ENCODE measurements at regions not wholly inside any gene's neighbourhood (a gene's known extent, or its start where the extent isn't known, plus 50 kb on each side); places are given as distances from the start of the nearest gene placed in this dataset.
"Not testable (repeated sequence)": the region's sequence is repeated elsewhere in the genome, so short reads cannot be mapped to it uniquely, and the experiment has no call there.

DNA sequence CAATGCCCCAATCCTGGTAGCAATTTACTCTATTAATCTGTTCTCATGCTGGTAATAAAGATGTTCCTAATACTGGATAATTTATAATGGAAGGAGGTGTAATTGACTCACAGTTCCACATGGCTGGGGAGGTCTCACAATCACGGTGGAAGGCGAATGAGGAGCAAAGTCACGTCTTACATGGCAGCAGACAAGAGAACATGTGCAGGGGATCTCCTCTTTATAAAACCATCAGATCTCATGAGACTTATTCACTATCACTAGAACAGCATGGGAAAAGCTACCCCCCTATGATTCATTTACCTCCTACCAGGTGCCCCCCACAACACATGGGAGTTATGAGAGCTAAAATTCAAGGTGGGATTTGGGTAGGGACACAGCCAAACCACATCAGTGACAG, 872.2 kb downstream of the ANKRD7 start:
- in situ Hi-C loops (cut with HindIII; ENCODE audit: low pct_ligation_motif_present, low pct_unique_long_range_greater_than_20kb, low sequenced_read_pairs) = no loop called here
- DNase-seq = no peak

DNA sequence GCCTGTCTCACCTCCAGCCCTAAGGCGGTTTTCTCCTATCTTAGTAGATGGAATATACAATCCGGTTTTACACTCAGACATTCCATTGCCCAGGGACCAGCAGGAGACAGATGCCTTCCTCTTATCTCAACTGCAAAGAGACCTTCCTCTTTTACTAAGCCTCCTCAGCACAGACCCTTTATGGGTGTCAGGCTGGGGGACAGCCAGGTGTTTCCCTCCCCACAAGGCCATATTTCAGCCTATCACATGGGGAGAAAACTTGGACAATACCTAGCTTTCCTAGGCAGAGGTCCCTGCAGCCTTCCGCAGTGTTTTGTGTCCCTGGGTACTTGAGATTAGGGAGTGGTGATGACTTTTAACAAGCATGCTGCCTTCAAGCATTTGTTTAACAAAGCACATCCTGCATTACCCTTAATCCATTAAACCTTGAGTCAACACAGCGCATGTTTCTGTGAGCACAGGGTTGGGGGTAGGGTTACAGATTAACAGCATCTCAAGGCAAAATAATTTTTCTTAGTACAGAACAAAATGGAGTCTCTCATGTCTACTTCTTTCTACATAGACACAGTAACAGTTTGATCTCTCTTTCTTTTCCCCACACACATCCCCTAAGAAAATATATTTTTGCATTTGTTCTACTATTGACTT, 876.2 kb downstream of the ANKRD7 start:
- in situ Hi-C loops (cut with HindIII; ENCODE audit: low pct_ligation_motif_present, low pct_unique_long_range_greater_than_20kb, low sequenced_read_pairs); DNase-seq: not testable (repeated sequence)

DNA sequence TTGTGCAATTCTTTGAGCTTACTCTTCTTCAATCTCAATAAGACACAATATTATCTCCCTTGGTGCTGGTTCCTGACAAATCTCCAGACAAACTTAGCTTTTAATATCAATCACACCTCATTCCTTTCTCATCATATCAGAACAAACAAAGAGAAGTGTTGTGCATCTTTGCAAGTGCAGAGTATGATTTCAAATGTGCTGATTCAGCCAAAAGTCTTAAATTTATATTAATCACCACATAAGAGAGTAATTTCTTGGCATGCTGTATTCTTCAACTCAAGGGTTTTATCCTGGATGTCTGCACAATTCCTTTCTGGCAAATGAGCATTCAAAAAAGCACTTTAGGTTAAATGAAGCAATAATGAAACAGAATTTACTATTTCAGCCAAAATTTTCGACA, 877.8 kb downstream of the ANKRD7 start:
- no peak for DNase-seq
- in situ Hi-C loops (cut with HindIII; ENCODE audit: low pct_ligation_motif_present, low pct_unique_long_range_greater_than_20kb, low sequenced_read_pairs) = no loop called here

DNA sequence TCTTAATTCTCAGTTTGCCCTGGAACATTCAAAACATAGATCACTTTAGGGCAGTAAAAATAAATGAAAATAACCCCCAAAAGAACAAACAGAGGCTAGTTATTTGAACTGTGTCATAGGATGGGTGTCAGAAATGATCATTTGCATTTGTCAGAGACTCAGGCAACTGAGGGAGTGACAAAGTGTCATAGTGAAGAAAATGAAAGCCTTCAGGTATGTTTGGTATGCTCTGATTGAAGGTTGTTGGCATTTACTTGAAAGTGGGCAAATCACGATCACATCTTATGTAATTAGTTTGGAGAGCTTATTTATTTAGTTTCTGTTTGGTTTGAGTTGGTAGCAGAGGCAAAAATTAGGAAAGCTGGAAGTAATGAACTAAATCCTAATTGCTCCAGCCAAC, 880.9 kb downstream of the ANKRD7 start:
- in situ Hi-C loops (cut with HindIII; ENCODE audit: low pct_ligation_motif_present, low pct_unique_long_range_greater_than_20kb, low sequenced_read_pairs) = no loop called here
- DNase-seq = no peak

DNA sequence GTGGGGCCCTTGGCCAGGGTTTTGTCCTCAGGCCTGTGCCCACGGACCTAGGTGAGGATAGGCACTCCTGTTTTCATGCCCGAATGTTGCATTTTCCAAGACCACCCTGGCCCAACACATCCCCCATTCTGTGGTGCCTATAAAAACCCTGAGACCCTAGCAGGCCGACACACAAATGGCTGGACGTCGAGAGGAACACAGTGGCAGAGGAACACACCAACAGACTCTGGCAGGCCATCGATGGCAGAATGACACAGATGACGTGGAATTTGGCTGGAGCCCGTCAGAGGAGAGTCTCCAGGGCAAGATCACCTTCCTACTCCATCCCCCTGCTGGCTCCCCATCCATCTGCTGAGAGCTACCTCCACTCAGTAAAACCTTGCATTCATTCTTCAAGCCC, 898.8 kb downstream of the ANKRD7 start:
- no peak for DNase-seq
- in situ Hi-C loops (cut with HindIII; ENCODE audit: low pct_ligation_motif_present, low pct_unique_long_range_greater_than_20kb, low sequenced_read_pairs) = no loop called here

DNA sequence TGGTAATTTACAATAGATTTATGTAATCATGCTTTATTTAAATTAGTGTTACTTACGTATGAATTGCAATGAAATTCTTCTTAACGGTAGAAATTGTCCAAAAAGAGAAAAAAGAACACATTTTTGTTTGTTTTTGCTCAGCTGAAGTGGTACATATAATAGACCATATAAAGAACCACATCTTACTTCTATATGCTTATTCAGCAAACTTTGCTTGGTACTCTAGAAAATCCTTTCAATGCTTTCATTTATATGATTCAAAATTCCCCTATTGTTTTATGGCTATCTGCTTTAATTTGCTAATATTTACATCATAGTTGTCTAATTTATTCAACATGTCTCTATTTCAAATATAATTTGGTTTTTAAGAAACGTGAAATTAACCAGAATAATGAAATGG, 903.2 kb downstream of the ANKRD7 start:
- DNase-seq = no peak
- in situ Hi-C loops (cut with HindIII; ENCODE audit: low pct_ligation_motif_present, low pct_unique_long_range_greater_than_20kb, low sequenced_read_pairs) = no loop called here

DNA sequence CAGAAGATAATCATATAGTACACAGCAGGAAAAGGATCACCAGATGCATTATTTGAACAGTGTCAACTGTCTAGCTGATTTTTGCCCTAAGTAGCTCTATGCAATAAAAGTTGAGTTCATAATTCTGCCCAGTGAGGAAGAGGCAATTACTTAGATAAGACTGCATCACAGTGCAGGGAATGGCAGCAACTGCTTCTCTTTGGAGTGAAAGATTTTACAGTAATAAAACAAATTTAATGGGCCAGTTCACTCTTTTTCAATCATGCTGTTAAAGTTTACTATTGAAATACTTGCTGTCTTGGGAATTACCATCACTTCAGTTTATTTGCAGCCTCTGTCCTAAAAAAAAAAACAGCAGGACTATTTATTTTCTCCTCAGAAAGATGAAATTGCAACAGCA, 907.9 kb downstream of the ANKRD7 start:
- no peak for DNase-seq
- in situ Hi-C loops (cut with HindIII; ENCODE audit: low pct_ligation_motif_present, low pct_unique_long_range_greater_than_20kb, low sequenced_read_pairs) = no loop called here

DNA sequence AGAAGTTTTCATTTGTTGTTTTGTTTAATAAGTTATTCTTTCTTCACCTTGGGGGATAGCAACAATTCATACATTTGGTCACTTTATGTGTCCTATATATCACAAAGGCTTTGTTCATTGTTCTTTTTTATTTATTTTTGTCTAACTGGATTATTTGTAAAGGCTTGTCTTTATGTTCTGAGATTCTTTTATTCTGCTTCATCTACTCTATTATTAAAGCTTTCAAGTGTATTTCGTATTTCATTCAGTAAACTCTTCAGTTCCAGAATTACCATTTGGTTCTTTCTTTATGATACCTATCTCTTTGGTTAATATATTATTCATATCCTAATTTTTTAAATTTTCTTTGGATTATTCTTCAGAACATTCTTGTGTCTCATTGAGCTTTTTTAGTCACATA, 942.9 kb downstream of the ANKRD7 start:
- in situ Hi-C loops (cut with HindIII; ENCODE audit: low pct_ligation_motif_present, low pct_unique_long_range_greater_than_20kb, low sequenced_read_pairs) = no loop called here

DNA sequence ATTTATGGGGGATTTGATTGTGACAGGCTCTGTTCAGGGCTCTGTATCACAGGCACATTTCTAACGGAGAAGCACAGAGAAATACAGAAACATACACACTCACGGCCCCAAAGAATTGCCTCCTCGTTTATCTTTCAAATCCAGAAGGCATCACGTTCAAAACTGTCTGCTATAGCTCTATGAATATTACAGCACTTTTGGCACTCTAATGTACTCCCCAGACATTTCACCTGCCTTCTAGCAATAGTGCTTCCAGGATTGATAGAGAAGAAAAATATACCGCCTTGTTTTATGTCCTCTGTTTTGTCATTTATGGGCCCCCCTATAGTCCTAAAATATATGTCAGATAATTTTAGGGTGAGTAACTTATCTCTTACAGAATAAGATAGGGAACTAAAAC, 947.5 kb downstream of the ANKRD7 start:
- no peak for DNase-seq
- in situ Hi-C loops (cut with HindIII; ENCODE audit: low pct_ligation_motif_present, low pct_unique_long_range_greater_than_20kb, low sequenced_read_pairs) = no loop called here

More for the DNA sequence above, 942.9 kb downstream of the ANKRD7 start:
- DNase-seq = no peak

DNA sequence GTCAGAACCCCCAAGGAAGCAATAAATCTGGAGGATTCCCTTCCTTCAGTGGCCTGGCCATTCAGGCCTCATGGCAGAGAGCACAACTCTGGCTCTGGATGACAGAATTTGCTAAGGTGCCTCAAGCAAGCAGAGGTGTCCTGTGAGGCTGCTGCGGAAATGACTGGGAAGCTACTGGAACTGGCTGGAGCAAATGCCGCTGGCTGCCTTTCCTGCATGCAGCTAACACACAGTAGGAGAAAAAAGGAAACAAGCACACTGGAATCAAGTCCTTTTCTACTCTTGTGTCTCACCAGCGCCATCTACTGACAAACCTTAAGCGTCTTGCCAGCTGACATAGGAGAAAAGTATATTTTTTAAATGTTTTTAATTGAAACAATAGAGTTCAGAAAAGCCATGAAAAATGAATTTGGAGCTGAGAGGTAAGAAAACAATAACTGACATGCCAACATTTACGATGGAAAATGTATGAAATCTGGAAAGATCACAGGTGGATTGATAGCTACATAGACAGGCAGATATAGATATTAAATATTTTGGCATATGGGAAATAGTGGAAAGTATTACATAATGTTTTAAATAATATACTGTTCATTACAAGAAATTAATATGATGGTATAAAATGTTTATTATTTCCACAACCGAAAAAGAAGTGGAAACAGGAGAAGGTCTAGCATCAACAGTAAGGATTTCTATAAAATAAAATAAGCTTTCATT, 951.6 kb downstream of the ANKRD7 start:
- in situ Hi-C loops (cut with HindIII; ENCODE audit: low pct_ligation_motif_present, low pct_unique_long_range_greater_than_20kb, low sequenced_read_pairs) = loop anchor here (25.0 kb wide), 1 partner anchor 264 kb away; no protein-coding TSS in a partner anchor
- peak; percentile 78 for DNase-seq

DNA sequence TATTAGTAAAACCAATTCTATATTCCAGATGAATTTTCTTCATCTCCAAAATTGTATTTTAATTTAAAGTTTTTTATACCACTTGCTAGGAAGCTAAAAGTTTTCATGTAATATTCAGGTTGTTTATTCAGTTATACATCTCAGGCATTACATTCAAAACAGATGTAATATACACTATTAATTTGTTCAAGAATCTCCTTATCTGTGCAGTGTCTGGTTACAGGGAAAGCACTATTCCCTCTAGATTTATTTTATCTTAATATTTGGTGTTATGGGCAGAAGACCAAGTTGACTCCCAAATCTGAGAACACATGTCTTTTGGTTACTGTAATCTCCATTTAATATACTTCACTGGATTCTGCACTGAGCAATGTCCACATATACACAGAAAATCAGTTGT, 953.4 kb downstream of the ANKRD7 start:
- no peak for DNase-seq
- in situ Hi-C loops (cut with HindIII; ENCODE audit: low pct_ligation_motif_present, low pct_unique_long_range_greater_than_20kb, low sequenced_read_pairs) = loop anchor here (25.0 kb wide), 1 partner anchor 266 kb away; no protein-coding TSS in a partner anchor

DNA sequence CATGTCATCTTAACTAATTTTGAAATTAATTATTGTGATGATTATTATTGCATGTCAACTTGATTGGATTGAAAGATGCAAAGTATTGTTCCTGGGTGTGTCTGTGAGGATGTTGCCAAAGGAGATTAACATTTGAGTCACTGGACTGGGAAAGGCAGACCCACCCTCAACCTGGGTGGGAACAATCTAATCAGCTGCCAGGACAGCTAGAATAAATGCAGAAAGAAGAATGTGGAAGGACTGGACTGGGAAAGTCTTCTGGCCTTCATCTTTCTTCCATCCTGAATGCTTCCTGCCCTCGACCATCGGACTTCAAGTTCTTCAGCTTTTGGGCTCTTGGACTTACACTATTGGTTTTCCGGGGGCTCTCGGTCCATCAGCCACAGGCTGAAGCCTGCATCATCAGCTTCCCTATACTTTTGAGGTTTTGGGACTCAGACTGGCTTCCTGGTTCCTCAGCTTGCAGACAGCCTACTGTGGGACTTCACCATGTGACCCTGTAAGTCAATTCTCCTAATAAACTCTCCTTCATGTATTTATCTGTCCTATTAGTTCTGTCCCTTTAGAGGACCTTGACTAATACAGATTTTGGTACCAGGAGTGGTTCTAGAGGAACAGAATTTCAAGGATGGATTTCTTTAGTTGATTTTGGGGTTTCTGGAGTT, 959.8 kb downstream of the ANKRD7 start:
- in situ Hi-C loops (cut with HindIII; ENCODE audit: low pct_ligation_motif_present, low pct_unique_long_range_greater_than_20kb, low sequenced_read_pairs) = loop anchor here (25.0 kb wide), 1 partner anchor 272 kb away; no protein-coding TSS in a partner anchor
- DNase-seq = no peak

DNA sequence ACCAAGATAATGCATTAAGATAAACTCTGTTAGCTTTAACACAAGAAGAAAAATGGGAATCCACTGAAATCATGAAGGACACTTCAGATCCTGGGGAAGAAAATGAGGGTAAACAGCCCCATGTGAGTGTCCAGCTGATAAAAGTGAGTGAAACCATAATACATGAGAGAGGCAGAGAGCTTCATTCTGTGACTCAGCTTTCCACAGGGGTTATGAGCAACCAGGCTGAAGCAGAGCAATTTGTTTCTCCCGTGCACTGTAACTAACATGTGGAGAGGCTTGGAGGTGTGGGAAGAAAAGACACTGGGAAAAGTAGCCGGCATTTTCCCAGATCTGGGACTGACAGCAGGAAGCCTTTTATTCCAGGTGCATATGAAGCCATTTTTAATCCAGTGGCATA, 971.7 kb downstream of the ANKRD7 start:
- in situ Hi-C loops (cut with HindIII; ENCODE audit: low pct_ligation_motif_present, low pct_unique_long_range_greater_than_20kb, low sequenced_read_pairs) = loop anchor here (25.0 kb wide), 1 partner anchor 284 kb away; no protein-coding TSS in a partner anchor
- no peak for DNase-seq

DNA sequence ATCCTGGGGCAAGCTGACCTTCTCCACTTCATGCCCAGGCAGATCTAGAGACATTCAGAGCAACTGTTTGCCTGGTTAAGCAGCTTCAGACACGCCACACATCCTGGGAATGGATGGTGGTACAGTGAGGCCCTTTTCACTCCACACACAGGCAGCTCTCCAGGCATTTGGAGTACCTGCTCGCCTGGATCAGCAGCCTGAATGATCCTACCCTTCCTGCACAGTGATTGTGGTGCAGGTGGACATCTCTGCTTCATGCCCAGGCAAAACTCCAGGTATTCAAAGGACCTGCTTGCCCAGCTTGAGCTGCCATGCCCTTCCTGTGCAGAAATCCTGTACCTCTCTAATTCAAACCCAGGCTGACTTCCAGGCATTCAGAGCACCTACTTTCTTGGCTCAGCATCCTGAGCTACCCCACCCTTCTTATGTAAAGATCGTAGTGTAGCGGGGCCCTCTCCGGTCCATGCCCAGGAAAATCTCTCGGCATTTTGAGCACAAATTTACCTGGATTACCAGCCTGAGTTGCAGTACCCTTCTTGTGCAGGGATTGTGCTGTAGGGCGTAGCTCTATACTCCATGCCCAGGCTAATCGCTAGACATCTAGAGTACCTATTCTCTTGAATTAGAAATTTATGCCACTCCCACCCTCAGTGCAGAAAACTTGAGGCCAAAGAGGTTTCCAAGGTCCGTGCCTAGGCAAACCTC, 972.8 kb downstream of the ANKRD7 start:
- in situ Hi-C loops (cut with HindIII; ENCODE audit: low pct_ligation_motif_present, low pct_unique_long_range_greater_than_20kb, low sequenced_read_pairs) = loop anchor here (25.0 kb wide), 1 partner anchor 285 kb away; no protein-coding TSS in a partner anchor
- DNase-seq = no peak

DNA sequence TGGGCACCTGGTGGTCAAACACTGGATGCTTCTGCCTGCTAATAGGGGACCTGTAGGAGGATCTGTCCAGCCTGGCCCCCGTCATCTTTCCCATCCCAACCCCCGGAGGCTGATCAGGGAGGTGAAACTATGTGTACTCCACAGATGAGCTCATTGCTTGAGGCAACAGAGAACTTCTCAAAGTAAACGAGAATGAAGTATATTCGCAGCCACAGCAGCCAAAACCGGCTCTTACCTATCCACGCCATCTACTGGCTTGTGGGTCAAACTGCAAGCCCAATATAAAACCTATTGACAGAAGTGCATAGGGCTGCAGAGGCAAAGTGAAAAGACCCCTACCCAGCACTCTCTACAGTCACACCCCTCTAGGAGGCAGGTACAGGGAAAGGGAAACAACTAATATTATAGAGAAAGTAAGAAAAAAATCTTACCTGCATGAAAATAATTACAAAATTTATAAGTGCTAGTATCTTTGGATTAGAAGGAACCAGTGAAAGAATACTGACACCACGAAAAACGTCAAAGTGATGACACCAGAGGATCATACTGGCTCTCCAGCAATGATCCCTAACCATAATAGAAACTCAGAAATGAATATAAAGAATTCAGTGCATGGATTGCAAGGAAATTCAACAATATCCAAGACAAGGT, 973.5 kb downstream of the ANKRD7 start:
- in situ Hi-C loops (cut with HindIII; ENCODE audit: low pct_ligation_motif_present, low pct_unique_long_range_greater_than_20kb, low sequenced_read_pairs) = loop anchor here (25.0 kb wide), 1 partner anchor 286 kb away; no protein-coding TSS in a partner anchor
- peak; percentile 80 for DNase-seq

DNA sequence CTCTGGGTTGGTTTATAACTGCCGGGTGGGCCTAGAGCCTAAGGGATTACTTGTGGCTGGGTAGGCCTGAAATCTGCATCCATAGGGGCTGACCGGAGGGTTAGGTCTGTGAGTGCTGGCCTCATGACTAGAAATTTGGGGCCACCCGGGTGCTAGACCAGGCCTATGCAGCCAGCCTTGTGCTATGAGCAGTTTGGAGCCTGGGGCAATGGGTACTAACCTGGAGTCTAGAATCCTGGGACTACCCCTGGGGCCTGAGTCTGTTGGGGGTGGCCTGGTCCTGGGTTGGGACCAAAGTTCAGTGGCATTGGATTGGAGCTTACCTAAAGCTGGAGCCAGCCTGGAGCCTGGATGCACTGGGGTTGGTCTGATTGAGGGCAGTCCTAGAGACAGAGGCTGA, 995.2 kb downstream of the ANKRD7 start:
- no peak for DNase-seq
- in situ Hi-C loops (cut with HindIII; ENCODE audit: low pct_ligation_motif_present, low pct_unique_long_range_greater_than_20kb, low sequenced_read_pairs) = no loop called here

DNA sequence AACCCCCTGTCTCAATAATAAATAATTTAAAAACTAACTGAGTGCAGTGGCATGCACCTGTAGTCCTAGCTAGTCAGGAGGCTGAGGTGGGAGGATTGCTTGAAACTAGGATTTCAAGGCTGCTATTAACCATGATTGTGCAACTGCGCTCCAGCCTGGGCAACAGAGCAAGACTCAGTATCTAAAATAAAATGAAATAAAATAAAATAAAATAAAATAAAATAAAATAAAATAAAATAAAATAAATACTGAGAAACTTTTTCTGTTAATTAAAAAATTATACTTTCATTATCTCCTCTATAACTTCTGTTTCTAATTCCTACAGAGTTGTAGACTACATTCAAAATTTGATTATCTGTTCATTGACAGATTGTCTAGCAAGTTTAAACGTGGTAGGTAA, 999.4 kb downstream of the ANKRD7 start:
- no peak for DNase-seq
- in situ Hi-C loops (cut with HindIII; ENCODE audit: low pct_ligation_motif_present, low pct_unique_long_range_greater_than_20kb, low sequenced_read_pairs) = no loop called here

DNA sequence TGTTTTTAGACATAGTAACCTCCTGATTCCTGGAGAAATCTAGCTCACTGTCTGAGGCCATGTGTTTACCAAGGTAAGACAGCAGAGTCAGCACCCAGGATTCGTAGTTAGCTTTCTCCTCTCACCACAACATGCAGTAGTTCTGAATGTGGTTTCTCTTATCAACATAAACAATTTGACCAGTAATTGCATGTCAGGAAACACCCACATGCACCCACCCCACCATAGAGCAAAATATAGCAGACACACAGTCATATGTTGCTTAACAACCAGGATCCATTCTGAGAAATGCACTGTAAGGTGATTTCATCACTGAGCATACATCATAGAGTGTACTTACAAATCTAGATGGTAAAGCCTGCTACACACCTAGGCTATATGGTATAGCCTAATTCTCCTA, 1004.0 kb downstream of the ANKRD7 start:
- in situ Hi-C loops (cut with HindIII; ENCODE audit: low pct_ligation_motif_present, low pct_unique_long_range_greater_than_20kb, low sequenced_read_pairs) = no loop called here
- DNase-seq = no peak

Data from ACHN (cell line).